GM19240 (cell line): ENCODE measurements at regions not wholly inside any gene's neighbourhood (a gene's known extent, or its start where the extent isn't known, plus 50 kb on each side); places are given as distances from the start of the nearest gene placed in this dataset.

Source experiments
- DNase-seq: peaks from one replicate; pipeline ENCODE4 v3.0.0; 2011; ENCODE audit warnings: low spot score; ENCODE audit not compliant: insufficient read length

- DNase-seq, result no peak
These were observed 220.0 kb upstream of the FOXQ1 start for GRCh38 chr6:1091900-1092299.

- no peak for DNase-seq
These were observed 222.0 kb upstream of the FOXQ1 start for GRCh38 chr6:1089859-1090258.

GRCh38 chr6:1088492-1089001, 223.4 kb upstream of the FOXQ1 start:
- DNase-seq, result no peak

- DNase-seq, result no peak
These were observed 224.6 kb upstream of the FOXQ1 start for GRCh38 chr6:1087154-1087843.

- no peak for DNase-seq
These were observed 225.3 kb upstream of the FOXQ1 start for GRCh38 chr6:1086446-1087153.

- DNase-seq, result no peak
These were observed 229.5 kb upstream of the FOXQ1 start for GRCh38 chr6:1082285-1082935.

- DNase-seq, result no peak
These were observed 230.2 kb upstream of the FOXQ1 start for GRCh38 chr6:1081551-1082284.

- no peak for DNase-seq
These were observed 231.2 kb upstream of the FOXQ1 start for GRCh38 chr6:1080453-1081337.

GRCh38 chr6:1079525-1079924, 232.4 kb upstream of the FOXQ1 start:
- no peak for DNase-seq

- no peak for DNase-seq
These were observed 234.2 kb upstream of the FOXQ1 start for GRCh38 chr6:1077478-1078416.

- no peak for DNase-seq
These were observed 235.1 kb upstream of the FOXQ1 start for GRCh38 chr6:1076531-1077459.

GRCh38 chr6:1075880-1076279, 236.0 kb upstream of the FOXQ1 start:
- no peak for DNase-seq

GRCh38 chr6:1075444-1075843, 236.5 kb upstream of the FOXQ1 start:
- no peak for DNase-seq

GRCh38 chr6:1070085-1070521, 241.8 kb upstream of the FOXQ1 start:
- no peak for DNase-seq

- no peak for DNase-seq
These were observed 243.0 kb upstream of the FOXQ1 start for GRCh38 chr6:1068905-1069304.

GRCh38 chr6:1068068-1068467, 243.8 kb upstream of the FOXQ1 start:
- no peak for DNase-seq

GRCh38 chr6:1067346-1067745, 244.6 kb upstream of the FOXQ1 start:
- DNase-seq, result no peak

GRCh38 chr6:1066449-1067090, 245.3 kb upstream of the FOXQ1 start:
- no peak for DNase-seq
